Hippocampal formation (tissue), 2 donors: ENCODE measurements at regions not wholly inside any gene's neighbourhood (a gene's known extent, or its start where the extent isn't known, plus 50 kb on each side); places are given as distances from the start of the nearest gene placed in this dataset.
"Not testable (repeated sequence)": the region's sequence is repeated elsewhere in the genome, so short reads cannot be mapped to it uniquely, and the experiment has no call there.

ENCODE experiments used
- DNase-seq, 2 donors: peaks; one replicate each; lab custom pipeline; 2025; lab: John Stamatoyannopoulos, UW

- DNase-seq, result no peak
These were observed 74.7 kb downstream of the BUD13 start for GRCh38 chr11:116698080-116698479.

- no peak for DNase-seq
These were observed 75.1 kb downstream of the BUD13 start for GRCh38 chr11:116697639-116698038.

GRCh38 chr11:116697011-116697410 is 75.8 kb downstream of the BUD13 start:
- no peak for DNase-seq

GRCh38 chr11:116696381-116696941 is 76.3 kb downstream of the BUD13 start:
- no peak for DNase-seq

- no peak for DNase-seq
These were observed 77.0 kb downstream of the BUD13 start for GRCh38 chr11:116695657-116696254.

GRCh38 chr11:116694815-116695590 is 77.8 kb downstream of the BUD13 start:
- DNase-seq, result no peak

- DNase-seq, result no peak
These were observed 78.5 kb downstream of the BUD13 start for GRCh38 chr11:116694349-116694725.

GRCh38 chr11:116693593-116694348 is 79.0 kb downstream of the BUD13 start:
- DNase-seq, result no peak

GRCh38 chr11:116693102-116693570 is 79.7 kb downstream of the BUD13 start:
- no peak for DNase-seq

- no peak for DNase-seq
These were observed 80.3 kb downstream of the BUD13 start for GRCh38 chr11:116692318-116693101.

- DNase-seq, result peak; percentile 34 to 44
These were observed 81.0 kb downstream of the BUD13 start for GRCh38 chr11:116691771-116692177.

GRCh38 chr11:116690611-116691010 is 82.2 kb downstream of the BUD13 start:
- DNase-seq, result no peak

- DNase-seq, result no peak
These were observed 83.2 kb downstream of the BUD13 start for GRCh38 chr11:116689413-116690127.

- no peak for DNase-seq
These were observed 84.6 kb downstream of the BUD13 start for GRCh38 chr11:116688202-116688540.

- DNase-seq, result no peak
These were observed 85.2 kb downstream of the BUD13 start for GRCh38 chr11:116687458-116688201.

- DNase-seq, result no peak
These were observed 85.9 kb downstream of the BUD13 start for GRCh38 chr11:116686866-116687265.

- no peak for DNase-seq
These were observed 88.8 kb downstream of the BUD13 start for GRCh38 chr11:116683982-116684381.

- no peak for DNase-seq
These were observed 92.2 kb downstream of the BUD13 start for GRCh38 chr11:116680349-116681125.

- DNase-seq, result no peak
These were observed 93.9 kb downstream of the BUD13 start for GRCh38 chr11:116678887-116679286.

- not testable (repeated sequence) for DNase-seq
These were observed 105.5 kb downstream of the BUD13 start for GRCh38 chr11:116667318-116667717.
